Pulmonary artery endothelial cell (primary cell): ENCODE measurements at regions not wholly inside any gene's neighbourhood (a gene's known extent, or its start where the extent isn't known, plus 50 kb on each side); places are given as distances from the start of the nearest gene placed in this dataset.
A peak's percentile ranks its signal among the peaks of the same experiment; 100 is the strongest.

ENCODE experiments used
- DNase-seq: peaks from one replicate; pipeline ENCODE4 v3.0.0-alpha.2; 2011; ENCODE audit warnings: low read depth, low spot score

GRCh38 chr3:117645561-117646242 is 936.1 kb downstream of the TUSC7 start:
- DNase-seq, result no peak

- no peak for DNase-seq
Observed at GRCh38 chr3:117647435-117647834, 937.9 kb downstream of the TUSC7 start.

GRCh38 chr3:117651246-117651645 is 941.7 kb downstream of the TUSC7 start:
- no peak for DNase-seq

- no peak for DNase-seq
Observed at GRCh38 chr3:117656391-117656790, 946.8 kb downstream of the TUSC7 start.

- DNase-seq, result no peak
Observed at GRCh38 chr3:117657278-117657677, 947.7 kb downstream of the TUSC7 start.

- DNase-seq, result no peak
Observed at GRCh38 chr3:117660941-117661817, 951.6 kb downstream of the TUSC7 start.

GRCh38 chr3:117661818-117662095 is 952.2 kb downstream of the TUSC7 start:
- no peak for DNase-seq

- DNase-seq, result no peak
Observed at GRCh38 chr3:117665296-117665695, 955.7 kb downstream of the TUSC7 start.

GRCh38 chr3:117666325-117666724 is 956.7 kb downstream of the TUSC7 start:
- no peak for DNase-seq

GRCh38 chr3:117666812-117667211 is 957.2 kb downstream of the TUSC7 start:
- DNase-seq, result no peak

- no peak for DNase-seq
Observed at GRCh38 chr3:117669774-117670173, 960.2 kb downstream of the TUSC7 start.

GRCh38 chr3:117671722-117672318 is 962.2 kb downstream of the TUSC7 start:
- DNase-seq, result no peak

GRCh38 chr3:117674321-117674720 is 964.7 kb downstream of the TUSC7 start:
- DNase-seq, result no peak

- DNase-seq, result no peak
Observed at GRCh38 chr3:117681619-117682018, 972.0 kb downstream of the TUSC7 start.

- no peak for DNase-seq
Observed at GRCh38 chr3:117687096-117687495, 977.5 kb downstream of the TUSC7 start.

- DNase-seq, result no peak
Observed at GRCh38 chr3:117688583-117688982, 979.0 kb downstream of the TUSC7 start.

- no peak for DNase-seq
Observed at GRCh38 chr3:117691526-117691925, 981.9 kb downstream of the TUSC7 start.

- peak; percentile 36 for DNase-seq
Observed at GRCh38 chr3:117692416-117692995, 982.9 kb downstream of the TUSC7 start.

GRCh38 chr3:117695321-117695720 is 985.7 kb downstream of the TUSC7 start:
- no peak for DNase-seq

- DNase-seq, result no peak
Observed at GRCh38 chr3:117695871-117696645, 986.5 kb downstream of the TUSC7 start.

- no peak for DNase-seq
Observed at GRCh38 chr3:117696851-117697407, 987.4 kb downstream of the TUSC7 start.
